ENCODE measurements at regions not wholly inside any gene's neighbourhood (a gene's known extent, or its start where the extent isn't known, plus 50 kb on each side); places are given as distances from the start of the nearest gene placed in this dataset.
A peak's percentile ranks its signal among the peaks of the same experiment; 100 is the strongest.

DNA sequence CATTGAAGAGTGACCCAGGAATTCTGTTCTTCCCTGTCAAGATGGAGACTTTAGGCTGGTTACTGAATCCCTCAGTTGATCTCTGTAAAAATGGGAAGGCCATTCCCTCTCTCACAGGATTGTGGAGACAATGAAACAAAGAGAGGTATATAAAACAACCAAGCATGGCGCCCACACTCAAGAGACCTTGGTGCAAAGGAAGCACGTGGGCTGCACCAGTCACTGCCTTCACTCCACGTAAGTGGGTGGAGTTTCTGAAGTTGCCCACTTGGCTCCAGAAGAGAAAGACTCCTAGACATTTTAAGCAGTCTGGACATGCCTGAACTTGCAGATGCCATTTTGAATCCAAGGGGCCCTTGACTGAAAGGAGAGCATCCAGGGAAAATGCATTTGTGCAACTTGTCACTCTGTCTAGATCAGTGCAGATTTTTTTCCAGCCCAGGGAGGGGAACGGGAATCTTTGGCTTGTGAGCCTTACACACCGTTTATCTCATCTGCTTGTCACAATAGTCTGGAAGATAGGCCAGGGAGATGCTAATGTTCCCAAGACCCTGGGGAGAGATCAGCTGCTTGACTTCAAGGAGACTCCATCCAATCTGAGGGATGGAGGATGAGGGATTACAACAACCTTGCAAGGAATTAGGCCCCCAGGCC lies 96.9 kb upstream of the TBX3 start:
- DNase-seq, result no peak
- 86% methylated on average over 5 of the region's 5 CpGs for WGBS (ENCODE audit: insufficient coverage)
- Histone ChIP-seq H3K4me1 (ENCODE audit: control extremely low read depth in 1 of 4, control insufficient read depth in 4 of 4, insufficient read depth in 4 of 4, low read length in 3 of 4) (no peaks in the 10 kb centered on the region), H3K4me3 (ENCODE audit: control insufficient read depth in 1 of 7, extremely low read depth in 1 of 7, insufficient read depth in 4 of 7, low read depth in 2 of 7, low read length in 6 of 7) (no peak overlapping the region), H3K27me3 (replicated peaks in 2 of 5; ENCODE audit: control insufficient read depth in 4 of 5, insufficient read depth in 5 of 5, low read length in 4 of 5) (peaks cover 0 to 3% (median 0%) of the 10 kb centered on the region in 5 experiments), H3K9me3 (ENCODE audit: control extremely low read depth in 1 of 5, control insufficient read depth in 4 of 5, insufficient read depth in 2 of 5, low read depth in 1 of 5, low read length in 4 of 5) (no peaks in the 10 kb centered on the region), H3K27ac (ENCODE audit: insufficient read depth in 1 of 2, low read depth in 1 of 2, low read length in 2 of 2, poor library complexity in 1 of 2, severe bottlenecking in 2 of 2) (no peak overlapping the region), H3K36me3 (ENCODE audit: control insufficient read depth in 4 of 4, insufficient read depth in 4 of 4, low read length in 3 of 4) (no peaks in the 10 kb centered on the region)
- POLR2A ChIA-PET, result no interaction called here
- CTCF ChIA-PET, result no interaction called here

DNA sequence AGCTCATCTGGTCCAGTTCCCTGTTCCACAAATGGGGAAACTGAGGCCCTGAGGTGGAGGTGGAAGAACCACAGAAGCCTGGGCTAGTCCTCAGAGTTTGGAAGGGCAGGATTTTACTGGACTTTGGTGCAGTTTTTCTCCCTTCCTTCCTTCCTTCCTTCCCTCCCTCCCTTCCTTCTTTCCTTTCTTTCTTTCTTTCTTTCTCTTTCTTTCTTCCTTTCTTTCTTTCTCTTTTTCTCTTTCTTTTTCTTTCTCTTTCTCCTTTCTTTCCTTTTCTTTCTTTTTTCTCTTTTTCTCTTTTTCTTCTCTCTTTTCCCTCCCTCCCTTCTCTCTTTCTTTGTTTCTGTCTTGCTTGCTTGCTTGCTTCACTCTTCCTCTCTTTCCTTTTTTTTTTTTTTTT lies 95.7 kb upstream of the TBX3 start:
- Histone ChIP-seq H3K4me1 (ENCODE audit: control extremely low read depth in 1 of 4, control insufficient read depth in 4 of 4, insufficient read depth in 4 of 4, low read length in 3 of 4) (no peaks in the 10 kb centered on the region), H3K36me3 (ENCODE audit: control insufficient read depth in 4 of 4, insufficient read depth in 4 of 4, low read length in 3 of 4) (no peaks in the 10 kb centered on the region), H3K27ac (ENCODE audit: insufficient read depth in 1 of 2, low read depth in 1 of 2, low read length in 2 of 2, poor library complexity in 1 of 2, severe bottlenecking in 2 of 2) (no peak overlapping the region), H3K27me3 (replicated peaks in 2 of 5; ENCODE audit: control insufficient read depth in 4 of 5, insufficient read depth in 5 of 5, low read length in 4 of 5) (peaks cover 0 to 3% (median 0%) of the 10 kb centered on the region in 5 experiments), H3K9me3 (ENCODE audit: control extremely low read depth in 1 of 5, control insufficient read depth in 4 of 5, insufficient read depth in 2 of 5, low read depth in 1 of 5, low read length in 4 of 5) (no peaks in the 10 kb centered on the region), H3K4me3 (ENCODE audit: control insufficient read depth in 1 of 7, extremely low read depth in 1 of 7, insufficient read depth in 4 of 7, low read depth in 2 of 7, low read length in 6 of 7) (no peak overlapping the region)
- ChIA-PET POLR2A (no interaction called here), CTCF (no interaction called here)
- no peak for DNase-seq

DNA sequence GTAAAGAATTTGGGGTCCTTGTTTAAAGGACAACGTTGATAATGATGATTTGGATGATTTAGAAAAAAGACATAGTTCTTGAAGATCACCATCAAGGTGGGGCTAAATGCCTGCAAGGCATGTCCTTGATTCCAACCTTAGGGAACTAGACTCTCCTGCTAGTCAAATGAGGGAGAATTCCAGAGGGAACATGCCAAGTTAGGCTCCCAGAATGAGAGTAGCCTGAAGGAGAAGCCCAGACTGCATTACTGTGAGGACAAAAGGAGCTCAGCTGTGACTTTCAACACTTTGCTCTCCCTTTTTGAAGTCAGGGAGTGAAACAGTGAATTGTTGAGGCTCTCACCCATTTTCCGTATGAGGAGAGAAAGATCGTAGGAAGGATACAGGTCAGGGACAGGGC lies 95.2 kb upstream of the TBX3 start:
- whole genome bisulfite sequencing (ENCODE audit: insufficient coverage), result 81% methylated on average over 2 of the region's 3 CpGs
- POLR2A ChIA-PET, result no interaction called here
- no peak for DNase-seq
- H3K27ac ChIP-seq (ENCODE audit: insufficient read depth in 1 of 2, low read depth in 1 of 2, low read length in 2 of 2, poor library complexity in 1 of 2, severe bottlenecking in 2 of 2), result no peak overlapping the region
- H3K4me3 ChIP-seq (ENCODE audit: control insufficient read depth in 1 of 7, extremely low read depth in 1 of 7, insufficient read depth in 4 of 7, low read depth in 2 of 7, low read length in 6 of 7), result no peak overlapping the region
- H3K9me3 ChIP-seq (ENCODE audit: control extremely low read depth in 1 of 5, control insufficient read depth in 4 of 5, insufficient read depth in 2 of 5, low read depth in 1 of 5, low read length in 4 of 5), result no peaks in the 10 kb centered on the region
- CTCF ChIA-PET, result no interaction called here
- no peaks in the 10 kb centered on the region for H3K4me1 ChIP-seq (ENCODE audit: control extremely low read depth in 1 of 4, control insufficient read depth in 4 of 4, insufficient read depth in 4 of 4, low read length in 3 of 4)
- H3K36me3 ChIP-seq (ENCODE audit: control insufficient read depth in 4 of 4, insufficient read depth in 4 of 4, low read length in 3 of 4), result no peaks in the 10 kb centered on the region
- peaks cover 0 to 3% (median 0%) of the 10 kb centered on the region in 5 experiments for H3K27me3 ChIP-seq (replicated peaks in 2 of 5; ENCODE audit: control insufficient read depth in 4 of 5, insufficient read depth in 5 of 5, low read length in 4 of 5)

DNA sequence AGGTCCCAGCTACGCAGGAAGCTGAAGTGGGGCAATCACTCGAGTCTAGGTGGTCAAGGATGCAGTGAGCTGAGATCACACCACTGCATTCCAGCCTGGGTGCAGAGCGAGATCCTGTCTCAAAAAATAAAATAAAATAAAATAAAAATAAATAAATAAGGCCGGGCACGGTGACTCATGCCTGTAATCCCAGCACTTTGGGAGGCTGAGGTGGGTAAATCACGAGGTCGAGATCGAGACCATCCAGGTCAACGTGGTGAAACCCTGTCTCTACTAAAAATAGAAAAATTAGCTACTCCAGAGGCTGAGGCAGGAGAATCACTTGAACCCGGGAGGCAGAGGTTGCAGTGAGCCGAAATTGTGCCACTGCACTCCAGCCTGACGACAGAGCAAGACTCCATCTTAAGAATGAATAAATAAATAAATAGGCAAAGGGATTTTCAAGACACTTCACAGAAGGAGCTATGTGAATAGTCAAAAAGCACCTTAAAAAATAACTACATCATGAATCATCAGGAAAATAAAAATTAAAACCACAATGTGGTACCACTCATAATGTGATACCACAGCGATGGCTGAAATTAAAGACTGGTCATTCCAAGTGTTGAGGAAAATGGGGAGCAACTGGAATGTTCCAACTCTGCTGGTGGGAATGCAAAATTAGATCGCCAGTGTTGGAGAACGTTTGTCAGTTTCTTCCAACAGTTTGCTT lies 92.9 kb upstream of the TBX3 start:
- ChIA-PET POLR2A (no interaction called here), CTCF (no interaction called here)
- Histone ChIP-seq H3K36me3 (ENCODE audit: control insufficient read depth in 4 of 4, insufficient read depth in 4 of 4, low read length in 3 of 4) (no peaks in the 10 kb centered on the region), H3K4me3 (ENCODE audit: control insufficient read depth in 1 of 7, extremely low read depth in 1 of 7, insufficient read depth in 4 of 7, low read depth in 2 of 7, low read length in 6 of 7) (no peak overlapping the region), H3K27ac (ENCODE audit: insufficient read depth in 1 of 2, low read depth in 1 of 2, low read length in 2 of 2, poor library complexity in 1 of 2, severe bottlenecking in 2 of 2) (no peak overlapping the region), H3K4me1 (ENCODE audit: control extremely low read depth in 1 of 4, control insufficient read depth in 4 of 4, insufficient read depth in 4 of 4, low read length in 3 of 4) (no peaks in the 10 kb centered on the region), H3K27me3 (replicated peaks in 2 of 5; ENCODE audit: control insufficient read depth in 4 of 5, insufficient read depth in 5 of 5, low read length in 4 of 5) (peaks cover 0 to 3% (median 0%) of the 10 kb centered on the region in 5 experiments), H3K9me3 (ENCODE audit: control extremely low read depth in 1 of 5, control insufficient read depth in 4 of 5, insufficient read depth in 2 of 5, low read depth in 1 of 5, low read length in 4 of 5) (no peaks in the 10 kb centered on the region)
- DNase-seq, result no peak
- 94% methylated on average over 9 of the region's 15 CpGs for WGBS (ENCODE audit: insufficient coverage)

DNA sequence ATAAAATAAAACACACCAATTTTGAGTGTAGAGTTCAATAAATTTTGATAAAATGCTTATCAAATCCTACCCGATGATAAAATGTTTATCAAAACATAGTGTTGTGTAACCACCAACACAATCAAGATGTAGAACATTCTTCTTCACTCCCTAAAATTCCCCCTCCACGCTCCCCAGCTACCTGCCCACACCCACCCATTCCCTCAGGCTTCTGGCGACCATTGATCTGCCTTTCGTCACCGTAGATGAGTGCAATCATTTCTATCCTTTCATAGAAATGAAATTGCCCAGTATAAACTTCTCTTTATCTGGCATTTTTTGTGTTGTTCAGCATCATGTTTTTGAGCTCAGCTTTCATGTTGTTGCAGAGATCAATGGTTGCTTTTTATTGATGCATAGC lies 90.7 kb upstream of the TBX3 start:
- no peak for DNase-seq
- H3K4me1 ChIP-seq (ENCODE audit: control extremely low read depth in 1 of 4, control insufficient read depth in 4 of 4, insufficient read depth in 4 of 4, low read length in 3 of 4), result no peaks in the 10 kb centered on the region
- WGBS (ENCODE audit: insufficient coverage), result 82% methylated on average over 2 of the region's 5 CpGs
- H3K9me3 ChIP-seq (ENCODE audit: control extremely low read depth in 1 of 5, control insufficient read depth in 4 of 5, insufficient read depth in 2 of 5, low read depth in 1 of 5, low read length in 4 of 5), result no peaks in the 10 kb centered on the region
- peaks cover 0 to 3% (median 0%) of the 10 kb centered on the region in 5 experiments for H3K27me3 ChIP-seq (replicated peaks in 2 of 5; ENCODE audit: control insufficient read depth in 4 of 5, insufficient read depth in 5 of 5, low read length in 4 of 5)
- ChIA-PET POLR2A (interaction anchor here (0.5 kb wide), 1 partner anchor 22 kb away, joined by 3 read pairs; no protein-coding TSS in a partner anchor), CTCF (no interaction called here)
- no peak overlapping the region for H3K27ac ChIP-seq (ENCODE audit: insufficient read depth in 1 of 2, low read depth in 1 of 2, low read length in 2 of 2, poor library complexity in 1 of 2, severe bottlenecking in 2 of 2)
- no peaks in the 10 kb centered on the region for H3K36me3 ChIP-seq (ENCODE audit: control insufficient read depth in 4 of 4, insufficient read depth in 4 of 4, low read length in 3 of 4)
- no peak overlapping the region for H3K4me3 ChIP-seq (ENCODE audit: control insufficient read depth in 1 of 7, extremely low read depth in 1 of 7, insufficient read depth in 4 of 7, low read depth in 2 of 7, low read length in 6 of 7)

DNA sequence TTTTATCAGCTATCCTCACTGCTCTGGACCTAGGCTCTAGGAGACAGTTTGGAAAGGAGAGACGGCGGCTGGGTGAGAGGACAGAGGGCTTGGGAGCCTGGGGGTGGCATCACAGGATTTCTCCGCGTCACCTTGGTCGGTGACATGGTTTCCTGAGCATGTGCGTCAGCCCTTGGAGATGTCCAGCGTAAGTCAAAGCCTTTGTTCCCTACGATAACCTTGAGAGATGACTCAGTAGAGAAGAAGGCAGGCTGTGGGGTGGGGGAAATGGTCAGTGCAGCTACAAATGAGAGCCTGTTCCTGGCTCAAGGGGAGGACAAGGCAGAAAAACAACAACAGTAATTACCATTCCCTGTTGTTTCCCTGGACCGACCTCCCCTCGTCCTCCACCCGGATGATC lies 90.2 kb upstream of the TBX3 start:
- Histone ChIP-seq H3K9me3 (ENCODE audit: control extremely low read depth in 1 of 5, control insufficient read depth in 4 of 5, insufficient read depth in 2 of 5, low read depth in 1 of 5, low read length in 4 of 5) (no peaks in the 10 kb centered on the region), H3K4me3 (ENCODE audit: control insufficient read depth in 1 of 7, extremely low read depth in 1 of 7, insufficient read depth in 4 of 7, low read depth in 2 of 7, low read length in 6 of 7) (no peak overlapping the region), H3K27me3 (replicated peaks in 2 of 5; ENCODE audit: control insufficient read depth in 4 of 5, insufficient read depth in 5 of 5, low read length in 4 of 5) (peaks cover 0 to 3% (median 0%) of the 10 kb centered on the region in 5 experiments), H3K4me1 (ENCODE audit: control extremely low read depth in 1 of 4, control insufficient read depth in 4 of 4, insufficient read depth in 4 of 4, low read length in 3 of 4) (no peaks in the 10 kb centered on the region), H3K27ac (ENCODE audit: insufficient read depth in 1 of 2, low read depth in 1 of 2, low read length in 2 of 2, poor library complexity in 1 of 2, severe bottlenecking in 2 of 2) (no peak overlapping the region), H3K36me3 (ENCODE audit: control insufficient read depth in 4 of 4, insufficient read depth in 4 of 4, low read length in 3 of 4) (no peaks in the 10 kb centered on the region)
- WGBS (ENCODE audit: insufficient coverage), result 90% methylated on average over 7 of the region's 11 CpGs
- DNase-seq, result no peak
- POLR2A ChIA-PET, result no interaction called here
- CTCF ChIA-PET, result no interaction called here

DNA sequence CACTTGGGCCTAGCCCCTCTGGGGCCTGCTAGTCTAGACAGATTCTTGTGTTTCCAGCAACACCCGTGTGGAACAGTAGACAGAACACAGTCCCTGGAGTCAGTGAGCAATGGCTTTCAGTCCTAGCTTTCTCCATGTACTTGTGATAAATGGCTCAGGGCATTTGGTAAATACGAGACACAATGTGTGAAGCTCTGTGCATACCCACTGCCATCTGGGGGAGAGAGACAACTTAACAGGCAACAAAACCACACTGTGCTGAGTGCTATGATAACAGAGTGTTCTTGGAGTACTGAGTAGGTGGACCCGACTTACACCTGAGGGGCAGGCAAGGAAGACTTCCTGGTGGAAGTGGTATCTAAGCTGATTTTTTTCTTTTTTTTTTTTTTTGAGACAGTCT lies 86.3 kb upstream of the TBX3 start:
- Histone ChIP-seq H3K4me1 (ENCODE audit: control extremely low read depth in 1 of 4, control insufficient read depth in 4 of 4, insufficient read depth in 4 of 4, low read length in 3 of 4) (peaks cover 0 to 3% (median 0%) of the 10 kb centered on the region in 4 experiments), H3K36me3 (ENCODE audit: control insufficient read depth in 4 of 4, insufficient read depth in 4 of 4, low read length in 3 of 4) (no peaks in the 10 kb centered on the region), H3K9me3 (ENCODE audit: control extremely low read depth in 1 of 5, control insufficient read depth in 4 of 5, insufficient read depth in 2 of 5, low read depth in 1 of 5, low read length in 4 of 5) (no peaks in the 10 kb centered on the region), H3K27me3 (replicated peaks in 2 of 5; ENCODE audit: control insufficient read depth in 4 of 5, insufficient read depth in 5 of 5, low read length in 4 of 5) (peaks cover 0 to 3% (median 0%) of the 10 kb centered on the region in 5 experiments), H3K4me3 (ENCODE audit: control insufficient read depth in 1 of 7, extremely low read depth in 1 of 7, insufficient read depth in 4 of 7, low read depth in 2 of 7, low read length in 6 of 7) (no peak overlapping the region), H3K27ac (ENCODE audit: insufficient read depth in 1 of 2, low read depth in 1 of 2, low read length in 2 of 2, poor library complexity in 1 of 2, severe bottlenecking in 2 of 2) (no peak overlapping the region)
- POLR2A ChIA-PET, result no interaction called here
- peak in 1 of 3 donors; percentile 20 for DNase-seq
- CTCF ChIA-PET, result no interaction called here
- WGBS (ENCODE audit: insufficient coverage), result 85% methylated on average over 1 of the region's 3 CpGs
